SK-N-MC (cell line): ENCODE measurements at regions not wholly inside any gene's neighbourhood (a gene's known extent, or its start where the extent isn't known, plus 50 kb on each side); places are given as distances from the start of the nearest gene placed in this dataset.

Experiments used
- DNase-seq: peaks from one replicate; pipeline ENCODE4 v3.0.0-alpha.2; 2011; ENCODE audit warnings: low read depth, low spot score
- H3K27ac ChIP-seq: fragments of 200-600 bp; sonication (generic); 2 replicates; pipeline ENCODE4 v1.5.1; 2016; ENCODE audit warnings: mixed run types
- H3K36me3 ChIP-seq: fragments of 200-600 bp; sonication (generic); 2 replicates; pipeline ENCODE4 v1.6.1; 2017; ENCODE audit warnings: antibody characterized with exemption, low read length, mixed read lengths; ENCODE audit not compliant: insufficient read depth
- H3K4me3 ChIP-seq: fragments of 200-600 bp; sonication (generic); 2 replicates; pipeline ENCODE4 v1.5.1; 2016
- H3K9ac ChIP-seq: fragments of 200-600 bp; sonication (generic); 2 replicates; pipeline ENCODE4 v1.8.0; 2017; ENCODE audit warnings: mixed run types, mixed read lengths; ENCODE audit not compliant: insufficient read length
- H3K9me3 ChIP-seq: fragments of 200-600 bp; sonication (generic); 2 replicates; pipeline ENCODE4 v1.6.1; 2017; ENCODE audit warnings: low read depth, mild to moderate bottlenecking, antibody characterized with exemption, low read length, moderate library complexity, mixed read lengths
- EZH2 ChIP-seq: fragments of 200-600 bp; sonication (generic); IDR thresholded peaks from one replicate; pipeline ENCODE4 v1.6.1; 2017; ENCODE audit warnings: antibody characterized with exemption
- FOXP2 ChIP-seq: optimal IDR thresholded peaks from 2 replicates; pipeline ENCODE3; 2011; ENCODE audit warnings: mild to moderate bottlenecking, moderate library complexity; ENCODE audit not compliant: insufficient read depth; ENCODE audit errors: extremely low read length, control extremely low read depth
- POLR2AphosphoS5 ChIP-seq: IDR thresholded peaks from 2 replicates; pipeline ENCODE4 v1.6.1; 2012; ENCODE audit warnings: mild to moderate bottlenecking, low read depth, low read length, borderline replicate concordance

GRCh38 chr6:141736104-141736503, 396.6 kb upstream of the GJE1 start:
- H3K9me3 ChIP-seq = no peaks in the 10 kb centered on the region
- no peak overlapping the region for H3K4me3 ChIP-seq
- H3K9ac ChIP-seq = no peak overlapping the region
- no peak for TF ChIP-seq POLR2AphosphoS5
- TF ChIP-seq FOXP2 = no peak
- TF ChIP-seq EZH2 = no peak
- no peak for DNase-seq
- H3K36me3 ChIP-seq = no peaks in the 10 kb centered on the region
- H3K27ac ChIP-seq = no peak overlapping the region

- DNase-seq = no peak
- H3K9ac ChIP-seq = no peak overlapping the region
- H3K9me3 ChIP-seq = no peaks in the 10 kb centered on the region
- H3K36me3 ChIP-seq = no peaks in the 10 kb centered on the region
- no peak overlapping the region for H3K4me3 ChIP-seq
- H3K27ac ChIP-seq = no peak overlapping the region
- TF ChIP-seq EZH2 (no peak), FOXP2 (no peak), POLR2AphosphoS5 (no peak)
Observed at GRCh38 chr6:141735126-141735525, 397.6 kb upstream of the GJE1 start.

- DNase-seq = no peak
- Histone ChIP-seq H3K27ac (no peak overlapping the region), H3K36me3 (no peaks in the 10 kb centered on the region), H3K4me3 (no peak overlapping the region), H3K9me3 (no peaks in the 10 kb centered on the region), H3K9ac (no peak overlapping the region)
- no peak for TF ChIP-seq EZH2
- no peak for TF ChIP-seq FOXP2
Observed at GRCh38 chr6:141734071-141734840, 398.5 kb upstream of the GJE1 start.

- no peak overlapping the region for H3K27ac ChIP-seq
- no peak for DNase-seq
- H3K36me3 ChIP-seq = no peaks in the 10 kb centered on the region
- H3K9me3 ChIP-seq = no peaks in the 10 kb centered on the region
- no peak overlapping the region for H3K4me3 ChIP-seq
- TF ChIP-seq POLR2AphosphoS5 (no peak), EZH2 (no peak), FOXP2 (no peak)
- no peak overlapping the region for H3K9ac ChIP-seq
Observed at GRCh38 chr6:141729146-141729545, 403.6 kb upstream of the GJE1 start.

- TF ChIP-seq FOXP2 (no peak), EZH2 (no peak), POLR2AphosphoS5 (no peak)
- no peak overlapping the region for H3K9ac ChIP-seq
- H3K4me3 ChIP-seq = no peak overlapping the region
- DNase-seq = no peak
- H3K9me3 ChIP-seq = no peaks in the 10 kb centered on the region
- H3K36me3 ChIP-seq = no peaks in the 10 kb centered on the region
- H3K27ac ChIP-seq = no peak overlapping the region
Observed at GRCh38 chr6:141728330-141728729, 404.4 kb upstream of the GJE1 start.

- Histone ChIP-seq H3K36me3 (no peaks in the 10 kb centered on the region), H3K9me3 (no peaks in the 10 kb centered on the region), H3K9ac (no peak overlapping the region), H3K27ac (no peak overlapping the region), H3K4me3 (no peak overlapping the region)
- TF ChIP-seq EZH2 = no peak
- DNase-seq = no peak
Observed at GRCh38 chr6:141726248-141726647, 406.5 kb upstream of the GJE1 start.

- no peak overlapping the region for H3K9ac ChIP-seq
- DNase-seq = no peak
- H3K36me3 ChIP-seq = no peaks in the 10 kb centered on the region
- TF ChIP-seq EZH2 = no peak
- TF ChIP-seq POLR2AphosphoS5 = no peak
- no peak for TF ChIP-seq FOXP2
- H3K9me3 ChIP-seq = no peaks in the 10 kb centered on the region
- H3K4me3 ChIP-seq = no peak overlapping the region
- no peak overlapping the region for H3K27ac ChIP-seq
Observed at GRCh38 chr6:141724731-141725130, 408.0 kb upstream of the GJE1 start.

GRCh38 chr6:141719476-141719875, 413.2 kb upstream of the GJE1 start:
- H3K9me3 ChIP-seq = no peaks in the 10 kb centered on the region
- no peak overlapping the region for H3K27ac ChIP-seq
- no peak overlapping the region for H3K4me3 ChIP-seq
- H3K9ac ChIP-seq = no peak overlapping the region
- H3K36me3 ChIP-seq = no peaks in the 10 kb centered on the region
- no peak for DNase-seq
- TF ChIP-seq EZH2 = no peak
- no peak for TF ChIP-seq POLR2AphosphoS5
- no peak for TF ChIP-seq FOXP2

- DNase-seq = no peak
- Histone ChIP-seq H3K4me3 (no peak overlapping the region), H3K27ac (no peak overlapping the region), H3K9me3 (no peaks in the 10 kb centered on the region), H3K36me3 (no peaks in the 10 kb centered on the region), H3K9ac (no peak overlapping the region)
- TF ChIP-seq POLR2AphosphoS5 (no peak), EZH2 (no peak), FOXP2 (no peak)
Observed at GRCh38 chr6:141705431-141705830, 427.3 kb upstream of the GJE1 start.
